ENCODE measurements at regions not wholly inside any gene's neighbourhood (a gene's known extent, or its start where the extent isn't known, plus 50 kb on each side); places are given as distances from the start of the nearest gene placed in this dataset.

DNA sequence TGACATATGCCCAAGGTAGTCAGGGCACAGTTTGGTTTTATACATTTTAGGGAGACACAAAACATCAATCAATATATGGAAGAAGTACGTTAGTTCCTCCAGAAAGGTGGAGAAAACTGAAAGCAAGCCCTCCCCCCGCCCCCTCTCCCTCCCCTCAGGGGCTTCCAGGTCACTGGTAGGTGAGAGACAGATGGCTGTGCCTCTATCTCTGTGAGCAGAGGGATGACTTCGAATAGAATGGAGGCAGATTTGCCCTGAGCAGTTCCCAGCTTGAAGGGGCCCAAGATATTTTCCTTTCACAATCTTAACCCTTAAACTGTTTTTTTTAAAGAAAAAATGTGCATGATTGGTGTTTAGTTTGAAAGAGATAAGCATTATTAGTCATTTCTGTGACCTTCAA lies 114.0 kb downstream of the PCDH10 start:
- no peak for DNase-seq
- TF ChIP-seq EP300 (IDR thresholded peaks at IDR 0.05), result no peak
- TF ChIP-seq POLR2A (IDR thresholded peaks at IDR 0.05), result no peak
- TF ChIP-seq, protein P1, sequence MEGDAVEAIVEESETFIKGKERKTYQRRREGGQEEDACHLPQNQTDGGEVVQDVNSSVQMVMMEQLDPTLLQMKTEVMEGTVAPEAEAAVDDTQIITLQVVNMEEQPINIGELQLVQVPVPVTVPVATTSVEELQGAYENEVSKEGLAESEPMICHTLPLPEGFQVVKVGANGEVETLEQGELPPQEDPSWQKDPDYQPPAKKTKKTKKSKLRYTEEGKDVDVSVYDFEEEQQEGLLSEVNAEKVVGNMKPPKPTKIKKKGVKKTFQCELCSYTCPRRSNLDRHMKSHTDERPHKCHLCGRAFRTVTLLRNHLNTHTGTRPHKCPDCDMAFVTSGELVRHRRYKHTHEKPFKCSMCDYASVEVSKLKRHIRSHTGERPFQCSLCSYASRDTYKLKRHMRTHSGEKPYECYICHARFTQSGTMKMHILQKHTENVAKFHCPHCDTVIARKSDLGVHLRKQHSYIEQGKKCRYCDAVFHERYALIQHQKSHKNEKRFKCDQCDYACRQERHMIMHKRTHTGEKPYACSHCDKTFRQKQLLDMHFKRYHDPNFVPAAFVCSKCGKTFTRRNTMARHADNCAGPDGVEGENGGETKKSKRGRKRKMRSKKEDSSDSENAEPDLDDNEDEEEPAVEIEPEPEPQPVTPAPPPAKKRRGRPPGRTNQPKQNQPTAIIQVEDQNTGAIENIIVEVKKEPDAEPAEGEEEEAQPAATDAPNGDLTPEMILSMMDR (IDR thresholded peaks at IDR 0.05), result no peak
- Histone ChIP-seq H3K4me1 (ENCODE audit: insufficient read depth) (no peaks in the 10 kb centered on the region), H3K27me3 (no peaks in the 10 kb centered on the region), H3K9me3 (no peaks in the 10 kb centered on the region), H3K4me3 (no peak overlapping the region), H3K27ac (no peak overlapping the region), H3K36me3 (no peaks in the 10 kb centered on the region)
- WGBS, 3 donors, result 53 to 71% (median 69%) methylated on average over 3 of the region's 3 CpGs
- intact Hi-C loops (cut with DNase I), result no loop called here

DNA sequence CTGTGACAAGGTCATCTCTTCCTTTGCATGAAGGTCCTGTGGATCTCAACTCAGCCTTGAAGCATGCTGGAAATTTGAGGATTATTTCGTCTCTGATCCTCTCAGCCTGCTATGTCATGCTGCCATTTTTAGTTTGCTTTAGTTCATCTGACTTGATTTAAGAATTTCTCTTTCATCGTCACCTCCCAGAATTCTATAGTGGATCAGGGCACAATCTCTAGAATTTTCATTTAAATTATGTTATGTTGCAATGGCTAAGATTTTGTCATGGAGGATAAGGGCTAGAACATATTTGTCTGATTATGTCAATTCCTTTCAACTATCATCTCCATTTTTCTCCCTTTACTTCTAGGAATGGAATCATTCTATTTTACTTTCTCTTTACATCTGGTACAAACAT lies 98.8 kb downstream of the PCDH10 start:
- intact Hi-C loops (cut with DNase I), result no loop called here
- no peak for DNase-seq
- Histone ChIP-seq H3K27ac (no peak overlapping the region), H3K27me3 (no peaks in the 10 kb centered on the region), H3K9me3 (no peaks in the 10 kb centered on the region), H3K36me3 (no peaks in the 10 kb centered on the region), H3K4me3 (no peak overlapping the region), H3K4me1 (ENCODE audit: insufficient read depth) (no peaks in the 10 kb centered on the region)
- 94 to 96% (median 94%) methylated on average over 2 of the region's 2 CpGs for WGBS, 3 donors
- TF ChIP-seq, protein P1 (IDR thresholded peaks at IDR 0.05), result no peak
- TF ChIP-seq EP300 (IDR thresholded peaks at IDR 0.05), result no peak
- no peak for TF ChIP-seq POLR2A (IDR thresholded peaks at IDR 0.05)

DNA sequence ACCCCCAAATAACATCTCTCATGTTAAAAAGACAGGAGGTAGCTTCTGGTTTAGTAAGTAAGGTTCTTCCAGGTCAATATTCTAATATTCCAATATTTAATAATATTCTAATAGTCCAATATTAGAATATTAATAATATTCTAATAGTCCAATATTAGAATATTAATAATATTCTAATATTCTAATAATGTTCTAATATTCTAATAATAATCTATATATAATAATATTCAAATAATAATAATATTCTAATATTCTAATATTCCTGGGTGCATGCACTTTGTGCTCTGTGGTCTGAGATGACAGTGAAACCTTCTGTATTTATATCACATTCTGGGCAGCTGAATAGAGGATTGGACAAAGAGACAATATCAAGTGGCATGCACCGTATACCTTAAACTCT lies 96.1 kb downstream of the PCDH10 start:
- Histone ChIP-seq H3K9me3 (no peaks in the 10 kb centered on the region), H3K27ac (no peak overlapping the region), H3K36me3 (no peaks in the 10 kb centered on the region), H3K27me3 (no peaks in the 10 kb centered on the region), H3K4me3 (no peak overlapping the region), H3K4me1 (ENCODE audit: insufficient read depth) (no peaks in the 10 kb centered on the region)
- intact Hi-C loops (cut with DNase I), result no loop called here
- no peak for DNase-seq
- 92 to 98% (median 94%) methylated on average over 1 of the region's 1 CpG for WGBS, 3 donors
- TF ChIP-seq POLR2A (IDR thresholded peaks at IDR 0.05) (no peak), EP300 (IDR thresholded peaks at IDR 0.05) (no peak)
- TF ChIP-seq, protein P1 (IDR thresholded peaks at IDR 0.05), result no peak

Measured in ovary (tissue), 7 donors.